WTC11 (cell line): ENCODE measurements at regions not wholly inside any gene's neighbourhood (a gene's known extent, or its start where the extent isn't known, plus 50 kb on each side); places are given as distances from the start of the nearest gene placed in this dataset.
A peak's percentile ranks its signal among the peaks of the same experiment; 100 is the strongest.

Experiments
- ATAC-seq: fragments of 200-7000 bp; cut with Tn5 transposase; 2 replicates; pipeline ENCODE4 v1.10.0; 2021; ENCODE audit warnings: mild to moderate bottlenecking, moderate library complexity
- CTCF ChIA-PET: fragments of 300-600 bp; sonication (Branson Sonifier 250); formaldehyde crosslinking; loops from one replicate; lab custom pipeline; 2021; ENCODE audit warnings: antibody characterized with exemption; lab: Charles Lee
- POLR2A ChIA-PET: fragments of 350-600 bp; sonication (Branson Sonifier 250); formaldehyde crosslinking; loops from one replicate; lab custom pipeline; 2021; ENCODE audit warnings: antibody characterized with exemption; lab: Charles Lee
- DNase-seq: peaks from one replicate; pipeline ENCODE4 v3.0.0; 2021; ENCODE audit warnings: low spot score
- H3K27ac Mint-ChIP-seq: 2 replicates; pipeline ENCODE4 v1.8.0; 2021; ENCODE audit warnings: mixed read lengths
- H3K27me3 Mint-ChIP-seq: 2 replicates; pipeline ENCODE4 v1.8.0; 2021; ENCODE audit warnings: low read depth, mild to moderate bottlenecking, moderate library complexity, mixed read lengths
- H3K36me3 Mint-ChIP-seq: 2 replicates; pipeline ENCODE4 v1.8.0; 2021; ENCODE audit warnings: mixed read lengths
- H3K4me1 Mint-ChIP-seq: 2 replicates; pipeline ENCODE4 v1.8.0; 2022; ENCODE audit warnings: mixed read lengths
- H3K4me3 Mint-ChIP-seq: 2 replicates; pipeline ENCODE4 v1.8.0; 2021; ENCODE audit warnings: mild to moderate bottlenecking, moderate library complexity, mixed read lengths
- H3K9me3 Mint-ChIP-seq: 2 replicates; pipeline ENCODE4 v1.8.0; 2021; ENCODE audit warnings: mixed read lengths
- CBFB ChIP-seq: sonication (generic); formaldehyde crosslinking; IDR thresholded peaks from 2 replicates; pipeline ENCODE4 v1.8.1; 2022; ENCODE audit warnings: mild to moderate bottlenecking, low read depth, missing genetic modification reagents
- EMX1 ChIP-seq: fragments of 250-450 bp; sonication (Bioruptor Pico); IDR thresholded peaks from 2 replicates; pipeline ENCODE4 v1.8.0; 2021; ENCODE audit warnings: mild to moderate bottlenecking
- FOXJ3 ChIP-seq: sonication (generic); formaldehyde crosslinking; IDR thresholded peaks from 2 replicates; pipeline ENCODE4 v1.9.0; 2021; ENCODE audit warnings: missing genetic modification reagents, mild to moderate bottlenecking, borderline replicate concordance
- FOXK1 ChIP-seq: sonication (generic); formaldehyde crosslinking; IDR thresholded peaks from 2 replicates; pipeline ENCODE4 v1.8.0; 2022; ENCODE audit warnings: mild to moderate bottlenecking, moderate library complexity, missing genetic modification reagents
- FOXP1 ChIP-seq: sonication (generic); formaldehyde crosslinking; IDR thresholded peaks from 2 replicates; pipeline ENCODE4 v1.8.0; 2022; ENCODE audit warnings: missing genetic modification reagents, mild to moderate bottlenecking, moderate library complexity, borderline replicate concordance
- TCF7 ChIP-seq: sonication (generic); formaldehyde crosslinking; IDR thresholded peaks from 2 replicates; pipeline ENCODE4 v1.8.0; 2022; ENCODE audit warnings: mild to moderate bottlenecking, low read depth, missing genetic modification reagents, moderate library complexity
- TP53 ChIP-seq: sonication (generic); formaldehyde crosslinking; IDR thresholded peaks from 2 replicates; pipeline ENCODE4 v1.8.1; 2023; ENCODE audit warnings: mild to moderate bottlenecking, missing genetic modification reagents
- TF ChIP-seq, protein P1 (sequence below): sonication (generic); formaldehyde crosslinking; IDR thresholded peaks from 2 replicates; pipeline ENCODE4 v1.8.1; 2022; ENCODE audit warnings: missing genetic modification reagents, borderline replicate concordance
- TF ChIP-seq, protein P2 (sequence below): sonication (generic); formaldehyde crosslinking; IDR thresholded peaks from 2 replicates; pipeline ENCODE4 v1.8.1; 2023; ENCODE audit warnings: mild to moderate bottlenecking, missing genetic modification reagents, moderate library complexity
- TF ChIP-seq, protein P3 (sequence below): fragments of 200-600 bp; IDR thresholded peaks from 2 replicates; pipeline ENCODE4 v1.8.0; 2022; ENCODE audit warnings: antibody characterized with exemption
- TF ChIP-seq, protein P4 (sequence below): sonication (generic); formaldehyde crosslinking; conservative IDR thresholded peaks from 2 replicates; pipeline ENCODE4 v1.8.1; 2023; ENCODE audit warnings: mild to moderate bottlenecking, low read depth, missing genetic modification reagents, moderate library complexity
- TF ChIP-seq, protein P5 (sequence below): sonication (generic); formaldehyde crosslinking; IDR thresholded peaks from 2 replicates; pipeline ENCODE4 v1.8.1; 2023; ENCODE audit warnings: mild to moderate bottlenecking, missing genetic modification reagents
- TF ChIP-seq, protein P6 (sequence below): sonication (generic); formaldehyde crosslinking; IDR thresholded peaks from 2 replicates; pipeline ENCODE4 v1.8.0; 2023; ENCODE audit warnings: missing genetic modification reagents

DNA sequence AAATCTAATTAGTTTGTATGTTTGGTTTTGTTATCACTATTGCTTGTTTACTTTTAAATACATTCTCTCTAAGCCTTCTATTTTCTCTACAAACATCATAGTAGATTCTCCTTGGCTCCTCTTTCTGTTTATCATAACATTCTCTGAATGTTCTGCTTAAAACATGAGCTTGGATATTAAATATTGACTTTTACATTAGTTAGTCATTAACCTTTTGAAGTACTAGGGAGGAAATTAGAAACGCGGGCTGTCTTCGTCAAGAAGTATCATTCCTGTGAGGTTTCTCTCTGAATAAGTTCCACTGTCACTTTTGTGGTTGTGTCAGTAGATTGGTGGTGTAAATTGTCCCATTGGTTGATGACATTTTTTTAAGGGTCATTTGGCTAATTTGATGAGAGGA, 821.5 kb downstream of the EFNA5 start (continued):
- TF ChIP-seq EMX1 (CRISPR knock-in tag), result no peak
- no peak for TF ChIP-seq TCF7
- TF ChIP-seq, protein P1, sequence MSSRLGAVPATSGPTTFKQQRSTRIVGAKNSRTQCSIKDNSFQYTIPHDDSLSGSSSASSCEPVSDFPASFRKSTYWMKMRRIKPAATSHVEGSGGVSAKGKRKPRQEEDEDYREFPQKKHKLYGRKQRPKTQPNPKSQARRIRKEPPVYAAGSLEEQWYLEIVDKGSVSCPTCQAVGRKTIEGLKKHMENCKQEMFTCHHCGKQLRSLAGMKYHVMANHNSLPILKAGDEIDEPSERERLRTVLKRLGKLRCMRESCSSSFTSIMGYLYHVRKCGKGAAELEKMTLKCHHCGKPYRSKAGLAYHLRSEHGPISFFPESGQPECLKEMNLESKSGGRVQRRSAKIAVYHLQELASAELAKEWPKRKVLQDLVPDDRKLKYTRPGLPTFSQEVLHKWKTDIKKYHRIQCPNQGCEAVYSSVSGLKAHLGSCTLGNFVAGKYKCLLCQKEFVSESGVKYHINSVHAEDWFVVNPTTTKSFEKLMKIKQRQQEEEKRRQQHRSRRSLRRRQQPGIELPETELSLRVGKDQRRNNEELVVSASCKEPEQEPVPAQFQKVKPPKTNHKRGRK (CRISPR knock-in tag), result no peak
- TF ChIP-seq FOXJ3, result no peak
- TF ChIP-seq, protein P2, sequence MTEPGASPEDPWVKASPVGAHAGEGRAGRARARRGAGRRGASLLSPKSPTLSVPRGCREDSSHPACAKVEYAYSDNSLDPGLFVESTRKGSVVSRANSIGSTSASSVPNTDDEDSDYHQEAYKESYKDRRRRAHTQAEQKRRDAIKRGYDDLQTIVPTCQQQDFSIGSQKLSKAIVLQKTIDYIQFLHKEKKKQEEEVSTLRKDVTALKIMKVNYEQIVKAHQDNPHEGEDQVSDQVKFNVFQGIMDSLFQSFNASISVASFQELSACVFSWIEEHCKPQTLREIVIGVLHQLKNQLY (CRISPR knock-in tag), result no peak
- no peak for TF ChIP-seq CBFB (CRISPR knock-in tag)
- TF ChIP-seq FOXP1 (CRISPR knock-in tag), result no peak

DNA sequence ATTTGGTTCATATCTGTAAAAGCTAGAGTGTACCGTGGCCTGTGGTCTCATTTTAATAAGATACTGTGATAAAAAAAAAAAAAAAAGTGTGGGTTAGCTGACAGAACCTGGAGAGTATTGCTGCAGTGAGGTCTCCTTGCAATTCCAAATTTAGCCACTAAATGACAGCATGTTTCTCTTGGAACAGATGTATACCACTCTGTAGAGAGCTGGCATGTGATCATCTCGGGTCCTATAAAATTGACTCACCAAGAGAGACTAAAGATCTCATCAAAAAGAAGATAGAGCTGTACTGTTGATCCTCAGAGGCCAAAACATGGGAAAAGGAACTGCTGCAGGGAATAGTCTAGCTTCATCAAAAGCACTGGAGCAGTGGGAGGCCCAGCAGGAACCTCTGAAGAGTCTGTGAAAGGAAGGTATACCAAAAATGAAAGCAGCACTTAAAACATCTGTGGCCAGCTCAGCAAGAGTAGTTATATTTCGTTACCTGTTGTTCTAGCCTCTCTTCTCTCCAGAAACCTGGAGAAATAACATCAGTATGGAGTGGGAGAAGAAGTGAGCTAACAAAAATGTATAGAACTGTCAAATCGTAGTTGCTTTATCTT, 826.8 kb downstream of the EFNA5 start:
- H3K27ac Mint-ChIP-seq, result peak overlapping the region; percentile 50; the same call in 1 of the 2 replicates
- ATAC-seq (peak; percentile 96), DNase-seq (no peak)
- ChIA-PET CTCF (interaction anchor here (0.6 to 1.6 kb wide), 6 partner anchors 10 to 1285 kb away, joined by 3 to 5 read pairs (median 3); no protein-coding TSS in a partner anchor), POLR2A (no interaction called here)
- H3K36me3 Mint-ChIP-seq, result peaks cover 12% of the 10 kb centered on the region
- H3K4me3 Mint-ChIP-seq, result no peak overlapping the region
- peaks cover 18% of the 10 kb centered on the region for H3K9me3 Mint-ChIP-seq
- no peaks in the 10 kb centered on the region for H3K27me3 Mint-ChIP-seq
- peaks cover 6% of the 10 kb centered on the region for H3K4me1 Mint-ChIP-seq
- TF ChIP-seq, protein P3, sequence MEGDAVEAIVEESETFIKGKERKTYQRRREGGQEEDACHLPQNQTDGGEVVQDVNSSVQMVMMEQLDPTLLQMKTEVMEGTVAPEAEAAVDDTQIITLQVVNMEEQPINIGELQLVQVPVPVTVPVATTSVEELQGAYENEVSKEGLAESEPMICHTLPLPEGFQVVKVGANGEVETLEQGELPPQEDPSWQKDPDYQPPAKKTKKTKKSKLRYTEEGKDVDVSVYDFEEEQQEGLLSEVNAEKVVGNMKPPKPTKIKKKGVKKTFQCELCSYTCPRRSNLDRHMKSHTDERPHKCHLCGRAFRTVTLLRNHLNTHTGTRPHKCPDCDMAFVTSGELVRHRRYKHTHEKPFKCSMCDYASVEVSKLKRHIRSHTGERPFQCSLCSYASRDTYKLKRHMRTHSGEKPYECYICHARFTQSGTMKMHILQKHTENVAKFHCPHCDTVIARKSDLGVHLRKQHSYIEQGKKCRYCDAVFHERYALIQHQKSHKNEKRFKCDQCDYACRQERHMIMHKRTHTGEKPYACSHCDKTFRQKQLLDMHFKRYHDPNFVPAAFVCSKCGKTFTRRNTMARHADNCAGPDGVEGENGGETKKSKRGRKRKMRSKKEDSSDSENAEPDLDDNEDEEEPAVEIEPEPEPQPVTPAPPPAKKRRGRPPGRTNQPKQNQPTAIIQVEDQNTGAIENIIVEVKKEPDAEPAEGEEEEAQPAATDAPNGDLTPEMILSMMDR, result 0 out of 2 replicates have a peak, but pooled peaks have one; percentile 22
- TF ChIP-seq, protein P4, sequence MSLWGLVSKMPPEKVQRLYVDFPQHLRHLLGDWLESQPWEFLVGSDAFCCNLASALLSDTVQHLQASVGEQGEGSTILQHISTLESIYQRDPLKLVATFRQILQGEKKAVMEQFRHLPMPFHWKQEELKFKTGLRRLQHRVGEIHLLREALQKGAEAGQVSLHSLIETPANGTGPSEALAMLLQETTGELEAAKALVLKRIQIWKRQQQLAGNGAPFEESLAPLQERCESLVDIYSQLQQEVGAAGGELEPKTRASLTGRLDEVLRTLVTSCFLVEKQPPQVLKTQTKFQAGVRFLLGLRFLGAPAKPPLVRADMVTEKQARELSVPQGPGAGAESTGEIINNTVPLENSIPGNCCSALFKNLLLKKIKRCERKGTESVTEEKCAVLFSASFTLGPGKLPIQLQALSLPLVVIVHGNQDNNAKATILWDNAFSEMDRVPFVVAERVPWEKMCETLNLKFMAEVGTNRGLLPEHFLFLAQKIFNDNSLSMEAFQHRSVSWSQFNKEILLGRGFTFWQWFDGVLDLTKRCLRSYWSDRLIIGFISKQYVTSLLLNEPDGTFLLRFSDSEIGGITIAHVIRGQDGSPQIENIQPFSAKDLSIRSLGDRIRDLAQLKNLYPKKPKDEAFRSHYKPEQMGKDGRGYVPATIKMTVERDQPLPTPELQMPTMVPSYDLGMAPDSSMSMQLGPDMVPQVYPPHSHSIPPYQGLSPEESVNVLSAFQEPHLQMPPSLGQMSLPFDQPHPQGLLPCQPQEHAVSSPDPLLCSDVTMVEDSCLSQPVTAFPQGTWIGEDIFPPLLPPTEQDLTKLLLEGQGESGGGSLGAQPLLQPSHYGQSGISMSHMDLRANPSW (CRISPR knock-in tag), result no peak
- TF ChIP-seq FOXK1 (CRISPR knock-in tag) (no peak), EMX1 (CRISPR knock-in tag) (no peak)
- TF ChIP-seq, protein P5, sequence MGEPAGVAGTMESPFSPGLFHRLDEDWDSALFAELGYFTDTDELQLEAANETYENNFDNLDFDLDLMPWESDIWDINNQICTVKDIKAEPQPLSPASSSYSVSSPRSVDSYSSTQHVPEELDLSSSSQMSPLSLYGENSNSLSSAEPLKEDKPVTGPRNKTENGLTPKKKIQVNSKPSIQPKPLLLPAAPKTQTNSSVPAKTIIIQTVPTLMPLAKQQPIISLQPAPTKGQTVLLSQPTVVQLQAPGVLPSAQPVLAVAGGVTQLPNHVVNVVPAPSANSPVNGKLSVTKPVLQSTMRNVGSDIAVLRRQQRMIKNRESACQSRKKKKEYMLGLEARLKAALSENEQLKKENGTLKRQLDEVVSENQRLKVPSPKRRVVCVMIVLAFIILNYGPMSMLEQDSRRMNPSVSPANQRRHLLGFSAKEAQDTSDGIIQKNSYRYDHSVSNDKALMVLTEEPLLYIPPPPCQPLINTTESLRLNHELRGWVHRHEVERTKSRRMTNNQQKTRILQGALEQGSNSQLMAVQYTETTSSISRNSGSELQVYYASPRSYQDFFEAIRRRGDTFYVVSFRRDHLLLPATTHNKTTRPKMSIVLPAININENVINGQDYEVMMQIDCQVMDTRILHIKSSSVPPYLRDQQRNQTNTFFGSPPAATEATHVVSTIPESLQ (CRISPR knock-in tag), result no peak
- TF ChIP-seq, protein P6, sequence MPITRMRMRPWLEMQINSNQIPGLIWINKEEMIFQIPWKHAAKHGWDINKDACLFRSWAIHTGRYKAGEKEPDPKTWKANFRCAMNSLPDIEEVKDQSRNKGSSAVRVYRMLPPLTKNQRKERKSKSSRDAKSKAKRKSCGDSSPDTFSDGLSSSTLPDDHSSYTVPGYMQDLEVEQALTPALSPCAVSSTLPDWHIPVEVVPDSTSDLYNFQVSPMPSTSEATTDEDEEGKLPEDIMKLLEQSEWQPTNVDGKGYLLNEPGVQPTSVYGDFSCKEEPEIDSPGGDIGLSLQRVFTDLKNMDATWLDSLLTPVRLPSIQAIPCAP, result no peak

DNA sequence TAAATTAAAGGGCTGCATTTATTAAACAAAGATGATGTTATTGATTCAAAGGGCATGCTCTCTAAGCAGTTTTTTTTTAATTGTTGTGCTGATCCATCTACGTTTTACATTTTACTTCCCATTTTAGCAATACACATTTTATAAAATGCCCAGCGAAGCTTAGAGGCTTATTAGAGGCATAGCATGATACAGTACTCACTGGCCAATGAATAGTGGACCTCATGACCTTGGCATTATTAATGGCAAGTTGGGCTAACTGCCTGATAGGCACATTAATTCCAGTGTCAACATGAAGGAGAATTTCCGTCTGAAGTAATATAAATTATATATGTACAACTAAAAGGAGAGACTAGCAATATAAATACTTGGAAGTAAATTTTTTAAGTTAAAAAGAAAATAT, 837.2 kb downstream of the EFNA5 start:
- no peak overlapping the region for H3K4me3 Mint-ChIP-seq
- ATAC-seq, result no peak
- no peak for TF ChIP-seq TP53 (CRISPR knock-in tag)
- TF ChIP-seq, all 79 proteins: peak for 0
- Mint-ChIP-seq H3K27me3 (no peaks in the 10 kb centered on the region), H3K9me3 (peaks cover 8% of the 10 kb centered on the region), H3K27ac (no peak overlapping the region), H3K4me1 (no peaks in the 10 kb centered on the region), H3K36me3 (peaks cover 4% of the 10 kb centered on the region)
- ChIA-PET POLR2A (no interaction called here), CTCF (no interaction called here)
- DNase-seq, result no peak
